Hindlimb muscle (tissue), 1 donor: ENCODE measurements at regions not wholly inside any gene's neighbourhood (a gene's known extent, or its start where the extent isn't known, plus 50 kb on each side); places are given as distances from the start of the nearest gene placed in this dataset.

ENCODE experiments used
- DNase-seq: peaks from one replicate; pipeline ENCODE4 v3.0.0-alpha.2; 2013

GRCh38 chr15:98421419-98422129 lies 226.8 kb upstream of the IGF1R start:
- DNase-seq = peak; percentile 70

- no peak for DNase-seq
Observed at GRCh38 chr15:98422130-98422478, 226.2 kb upstream of the IGF1R start.

GRCh38 chr15:98425173-98425572 lies 223.2 kb upstream of the IGF1R start:
- DNase-seq = no peak

GRCh38 chr15:98427321-98427720 lies 221.0 kb upstream of the IGF1R start:
- no peak for DNase-seq

GRCh38 chr15:98428253-98428989 lies 219.9 kb upstream of the IGF1R start:
- peak; percentile 80 for DNase-seq

GRCh38 chr15:98431171-98431570 lies 217.2 kb upstream of the IGF1R start:
- no peak for DNase-seq

GRCh38 chr15:98433346-98433745 lies 215.0 kb upstream of the IGF1R start:
- DNase-seq = peak; percentile 64

- no peak for DNase-seq
Observed at GRCh38 chr15:98433856-98434255, 214.5 kb upstream of the IGF1R start.

- DNase-seq = no peak
Observed at GRCh38 chr15:98437752-98438151, 210.6 kb upstream of the IGF1R start.

GRCh38 chr15:98438326-98438725 lies 210.0 kb upstream of the IGF1R start:
- no peak for DNase-seq

GRCh38 chr15:98438907-98439306 lies 209.4 kb upstream of the IGF1R start:
- no peak for DNase-seq

- no peak for DNase-seq
Observed at GRCh38 chr15:98439523-98439942, 208.8 kb upstream of the IGF1R start.

GRCh38 chr15:98440917-98441316 lies 207.4 kb upstream of the IGF1R start:
- no peak for DNase-seq

- no peak for DNase-seq
Observed at GRCh38 chr15:98441599-98441998, 206.7 kb upstream of the IGF1R start.

- peak; percentile 42 for DNase-seq
Observed at GRCh38 chr15:98442379-98442833, 205.9 kb upstream of the IGF1R start.

GRCh38 chr15:98442901-98443300 lies 205.4 kb upstream of the IGF1R start:
- no peak for DNase-seq

- no peak for DNase-seq
Observed at GRCh38 chr15:98443526-98443925, 204.8 kb upstream of the IGF1R start.

- DNase-seq = no peak
Observed at GRCh38 chr15:98444138-98444537, 204.2 kb upstream of the IGF1R start.

- no peak for DNase-seq
Observed at GRCh38 chr15:98445315-98445714, 203.0 kb upstream of the IGF1R start.

GRCh38 chr15:98446083-98446482 lies 202.3 kb upstream of the IGF1R start:
- no peak for DNase-seq

GRCh38 chr15:98447069-98447468 lies 201.3 kb upstream of the IGF1R start:
- no peak for DNase-seq

GRCh38 chr15:98451236-98451635 lies 197.1 kb upstream of the IGF1R start:
- no peak for DNase-seq

- no peak for DNase-seq
Observed at GRCh38 chr15:98452238-98452637, 196.1 kb upstream of the IGF1R start.

- DNase-seq = no peak
Observed at GRCh38 chr15:98455904-98456303, 192.4 kb upstream of the IGF1R start.
